Transverse colon (tissue), 3 donors: ENCODE measurements at regions not wholly inside any gene's neighbourhood (a gene's known extent, or its start where the extent isn't known, plus 50 kb on each side); places are given as distances from the start of the nearest gene placed in this dataset.

Source experiments
- CTCF ChIP-seq, 5 experiments: fragments of 200-600 bp in 3 of 5; fragments of 450-650 bp in 2 of 5; sonication (generic) in 3 of 5; IDR thresholded peaks; 1 replicate in 2 of 5; 2 replicates in 3 of 5; pipeline ENCODE4 v1.5.1; 2016 to 2017; ENCODE audit warnings: antibody characterized with exemption in 5 of 5, inconsistent platforms in 3 of 5, mild to moderate bottlenecking in 2 of 5, moderate library complexity in 1 of 5
- POLR2A ChIP-seq: fragments of 450-650 bp; IDR thresholded peaks from one replicate; pipeline ENCODE4 v1.6.1; 2016; ENCODE audit warnings: antibody characterized with exemption, mild to moderate bottlenecking, moderate library complexity

- TF ChIP-seq CTCF (IDR thresholded peaks at IDR 0.05) (no peak), POLR2A (no peak)
Observed at GRCh38 chr2:120559401-120559800, 176.3 kb upstream of the GLI2 start.
